Astrocyte (in vitro differentiated cells and primary cell): ENCODE measurements at regions not wholly inside any gene's neighbourhood (a gene's known extent, or its start where the extent isn't known, plus 50 kb on each side); places are given as distances from the start of the nearest gene placed in this dataset.

Experiments
- DNase-seq: peaks from one replicate; pipeline ENCODE4 v3.0.0-alpha.2; 2010; ENCODE audit warnings: low read depth
- FAIRE-seq: peaks from 2 replicates; lab custom pipeline; 2011; peaks lifted over from hg19 to GRCh38; lab: Jason Lieb, UNC
- H2AFZ ChIP-seq: 2 replicates; pipeline ENCODE4 v1.6.0; 2012; ENCODE audit warnings: low read depth, low read length, inconsistent platforms
- H3K27ac ChIP-seq: 2 replicates; pipeline ENCODE4 v1.5.1; 2011; ENCODE audit warnings: low read depth, low read length, inconsistent platforms
- H3K27me3 ChIP-seq: 2 replicates; pipeline ENCODE4 v1.6.0; 2011; ENCODE audit warnings: low read length, inconsistent platforms; ENCODE audit not compliant: insufficient read depth
- H3K36me3 ChIP-seq: 2 replicates; pipeline ENCODE4 v1.5.1; 2011; ENCODE audit warnings: low read length, inconsistent platforms; ENCODE audit not compliant: insufficient read depth
- H3K4me1 ChIP-seq: 2 replicates; pipeline ENCODE4 v1.5.1; 2011; ENCODE audit warnings: low read length, inconsistent platforms; ENCODE audit not compliant: insufficient read depth
- H3K4me2 ChIP-seq: 2 replicates; pipeline ENCODE4 v1.6.0; 2012; ENCODE audit warnings: low read length, inconsistent platforms
- H3K4me3 ChIP-seq: 2 replicates; pipeline ENCODE4 v1.5.1; 2011; ENCODE audit warnings: low read depth, mild to moderate bottlenecking, low read length, inconsistent platforms; ENCODE audit not compliant: insufficient read depth
- H3K79me2 ChIP-seq: 2 replicates; pipeline ENCODE4 v1.6.0; 2012; ENCODE audit warnings: mild to moderate bottlenecking, low read length, inconsistent platforms; ENCODE audit not compliant: insufficient read depth
- H3K9ac ChIP-seq: 2 replicates; pipeline ENCODE4 v1.6.0; 2012; ENCODE audit warnings: mild to moderate bottlenecking, low read length, inconsistent platforms
- H3K9me3 ChIP-seq: 2 replicates; pipeline ENCODE4 v1.5.1; 2012; ENCODE audit warnings: low read depth, mild to moderate bottlenecking, low read length, inconsistent platforms; ENCODE audit not compliant: insufficient read depth
- H4K20me1 ChIP-seq: 2 replicates; pipeline ENCODE4 v1.6.0; 2012; ENCODE audit warnings: low read length, inconsistent platforms; ENCODE audit not compliant: insufficient read depth
- H3K27ac Mint-ChIP-seq: one replicate; pipeline ENCODE4 v1.8.0; 2021; ENCODE audit warnings: mild to moderate bottlenecking, mixed read lengths; ENCODE audit not compliant: unreplicated experiment
- H3K27me3 Mint-ChIP-seq: one replicate; pipeline ENCODE4 v1.8.0; 2021; ENCODE audit warnings: low read depth, mixed read lengths; ENCODE audit not compliant: unreplicated experiment
- H3K36me3 Mint-ChIP-seq: one replicate; pipeline ENCODE4 v1.8.0; 2021; ENCODE audit warnings: low read depth, mixed read lengths; ENCODE audit not compliant: unreplicated experiment
- H3K4me1 Mint-ChIP-seq: one replicate; pipeline ENCODE4 v1.8.0; 2021; ENCODE audit warnings: low read depth, mixed read lengths; ENCODE audit not compliant: unreplicated experiment
- H3K4me3 Mint-ChIP-seq: one replicate; pipeline ENCODE4 v1.8.0; 2021; ENCODE audit warnings: mild to moderate bottlenecking, moderate library complexity, mixed read lengths; ENCODE audit not compliant: unreplicated experiment
- H3K9me3 Mint-ChIP-seq: one replicate; pipeline ENCODE4 v1.8.0; 2021; ENCODE audit warnings: mild to moderate bottlenecking, mixed read lengths; ENCODE audit not compliant: unreplicated experiment
- EZH2 ChIP-seq: IDR thresholded peaks from 2 replicates; pipeline ENCODE4 v1.6.1; 2012; ENCODE audit warnings: mild to moderate bottlenecking, low read length, inconsistent platforms; ENCODE audit not compliant: insufficient read depth
- TF ChIP-seq, protein P1 (sequence below): IDR thresholded peaks from 2 replicates; pipeline ENCODE4 v1.5.1; 2011; ENCODE audit warnings: low read depth, mild to moderate bottlenecking, inconsistent platforms, low read length, moderate library complexity; ENCODE audit not compliant: insufficient read depth

DNA sequence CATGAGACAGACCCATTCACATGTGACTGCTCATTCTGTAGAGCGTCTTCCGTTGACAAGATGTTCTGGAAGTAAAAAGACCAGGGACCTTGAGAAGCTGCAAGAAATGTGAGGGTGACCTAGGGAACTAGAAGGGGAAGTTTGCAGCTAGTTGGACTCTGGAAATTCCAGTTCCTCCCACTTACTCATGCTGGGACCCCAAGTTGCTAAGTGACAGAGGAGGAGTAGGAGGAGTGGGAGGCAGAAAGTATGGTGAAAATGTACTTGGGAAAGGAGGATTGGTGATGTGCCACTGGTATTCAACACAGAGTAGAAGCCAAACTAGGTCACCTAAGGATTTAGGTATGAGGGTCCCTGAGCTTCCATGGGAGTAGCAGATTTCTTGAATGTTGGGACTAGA lies 132.4 kb downstream of the KCNA5 start:
- Histone ChIP-seq H3K4me1 (peaks cover 5% of the 10 kb centered on the region), H3K9me3 (no peaks in the 10 kb centered on the region), H3K36me3 (no peaks in the 10 kb centered on the region), H3K9ac (no peak overlapping the region), H2AFZ (no peak overlapping the region), H3K27me3 (no peaks in the 10 kb centered on the region), H3K4me2 (no peak overlapping the region), H3K27ac (no peak overlapping the region), H3K4me3 (no peak overlapping the region), H3K79me2 (no peaks in the 10 kb centered on the region), H4K20me1 (no peaks in the 10 kb centered on the region)
- FAIRE-seq (no peak), DNase-seq (no peak)
- H3K9me3 Mint-ChIP-seq, result peaks cover 4% of the 10 kb centered on the region
- H3K27ac Mint-ChIP-seq, result no peak overlapping the region
- no peaks in the 10 kb centered on the region for H3K36me3 Mint-ChIP-seq
- H3K4me1 Mint-ChIP-seq, result peaks cover 9% of the 10 kb centered on the region
- no peak for TF ChIP-seq EZH2
- TF ChIP-seq, protein P1, sequence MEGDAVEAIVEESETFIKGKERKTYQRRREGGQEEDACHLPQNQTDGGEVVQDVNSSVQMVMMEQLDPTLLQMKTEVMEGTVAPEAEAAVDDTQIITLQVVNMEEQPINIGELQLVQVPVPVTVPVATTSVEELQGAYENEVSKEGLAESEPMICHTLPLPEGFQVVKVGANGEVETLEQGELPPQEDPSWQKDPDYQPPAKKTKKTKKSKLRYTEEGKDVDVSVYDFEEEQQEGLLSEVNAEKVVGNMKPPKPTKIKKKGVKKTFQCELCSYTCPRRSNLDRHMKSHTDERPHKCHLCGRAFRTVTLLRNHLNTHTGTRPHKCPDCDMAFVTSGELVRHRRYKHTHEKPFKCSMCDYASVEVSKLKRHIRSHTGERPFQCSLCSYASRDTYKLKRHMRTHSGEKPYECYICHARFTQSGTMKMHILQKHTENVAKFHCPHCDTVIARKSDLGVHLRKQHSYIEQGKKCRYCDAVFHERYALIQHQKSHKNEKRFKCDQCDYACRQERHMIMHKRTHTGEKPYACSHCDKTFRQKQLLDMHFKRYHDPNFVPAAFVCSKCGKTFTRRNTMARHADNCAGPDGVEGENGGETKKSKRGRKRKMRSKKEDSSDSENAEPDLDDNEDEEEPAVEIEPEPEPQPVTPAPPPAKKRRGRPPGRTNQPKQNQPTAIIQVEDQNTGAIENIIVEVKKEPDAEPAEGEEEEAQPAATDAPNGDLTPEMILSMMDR, result no peak
- H3K4me3 Mint-ChIP-seq, result no peak overlapping the region
- H3K27me3 Mint-ChIP-seq, result peaks cover 14% of the 10 kb centered on the region

- Histone ChIP-seq H3K27ac (no peak overlapping the region), H3K9ac (no peak overlapping the region), H3K27me3 (no peaks in the 10 kb centered on the region), H3K36me3 (no peaks in the 10 kb centered on the region), H4K20me1 (no peaks in the 10 kb centered on the region), H3K79me2 (no peaks in the 10 kb centered on the region), H3K4me1 (peaks cover 5% of the 10 kb centered on the region), H2AFZ (no peak overlapping the region), H3K4me2 (no peak overlapping the region), H3K9me3 (no peaks in the 10 kb centered on the region), H3K4me3 (no peak overlapping the region)
- H3K36me3 Mint-ChIP-seq, result no peaks in the 10 kb centered on the region
- H3K4me3 Mint-ChIP-seq, result no peak overlapping the region
- FAIRE-seq (no peak), DNase-seq (no peak)
- H3K27ac Mint-ChIP-seq, result no peak overlapping the region
- peaks cover 19% of the 10 kb centered on the region for H3K27me3 Mint-ChIP-seq
- H3K9me3 Mint-ChIP-seq, result peaks cover 4% of the 10 kb centered on the region
- peaks cover 7% of the 10 kb centered on the region for H3K4me1 Mint-ChIP-seq
- no peak for TF ChIP-seq EZH2
- TF ChIP-seq, protein P1, result no peak
Observed at GRCh38 chr12:5177096-5177495, 133.4 kb downstream of the KCNA5 start.

DNA sequence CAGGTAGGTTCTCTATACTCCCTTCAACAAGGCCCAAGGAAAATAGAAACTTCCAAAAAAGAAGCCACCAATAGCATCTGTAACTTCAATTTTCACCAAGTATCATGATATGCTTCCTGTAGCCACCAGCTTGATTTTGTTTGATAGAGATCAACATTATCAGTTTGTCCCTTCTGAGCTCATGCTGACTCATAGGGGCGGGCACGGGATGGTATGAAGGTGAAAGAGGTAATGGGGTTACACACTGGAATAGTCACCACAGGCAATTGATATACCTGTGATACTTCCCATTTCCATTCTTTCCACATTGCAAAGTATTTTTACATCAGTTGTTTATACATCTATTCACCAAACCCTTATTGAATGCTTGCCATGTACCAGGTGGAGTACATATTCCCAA lies 134.1 kb downstream of the KCNA5 start:
- DNase-seq, result no peak
- Mint-ChIP-seq H3K36me3 (no peaks in the 10 kb centered on the region), H3K27me3 (peaks cover 19% of the 10 kb centered on the region), H3K4me3 (no peak overlapping the region), H3K27ac (no peak overlapping the region), H3K4me1 (peaks cover 4% of the 10 kb centered on the region), H3K9me3 (peaks cover 7% of the 10 kb centered on the region)
- Histone ChIP-seq H2AFZ (no peak overlapping the region), H3K27me3 (no peaks in the 10 kb centered on the region), H3K9me3 (no peaks in the 10 kb centered on the region), H3K9ac (no peak overlapping the region), H4K20me1 (no peaks in the 10 kb centered on the region), H3K27ac (no peak overlapping the region), H3K4me1 (peaks cover 5% of the 10 kb centered on the region), H3K4me3 (no peak overlapping the region), H3K79me2 (no peaks in the 10 kb centered on the region), H3K4me2 (no peak overlapping the region), H3K36me3 (no peaks in the 10 kb centered on the region)
- TF ChIP-seq, protein P1, result no peak
- TF ChIP-seq EZH2, result no peak
- FAIRE-seq, result no peak
